RWPE2 (cell line): ENCODE measurements at regions not wholly inside any gene's neighbourhood (a gene's known extent, or its start where the extent isn't known, plus 50 kb on each side); places are given as distances from the start of the nearest gene placed in this dataset.

ENCODE experiments used
- ATAC-seq: fragments of 200-7000 bp; cut with Tn5 transposase; 3 replicates; pipeline ENCODE4 v1.9.1; 2021; ENCODE audit warnings: low read depth
- DNase-seq: peaks from one replicate; pipeline ENCODE4 v3.0.0-alpha.2; 2020; ENCODE audit warnings: low spot score
- H3K27ac ChIP-seq: fragments of 450-650 bp; 2 replicates; pipeline ENCODE4 v1.5.1; 2017; ENCODE audit warnings: mild to moderate bottlenecking; ENCODE audit not compliant: poor library complexity, severe bottlenecking
- H3K27me3 ChIP-seq: fragments of 250-450 bp; sonication (Bioruptor Pico); 2 replicates; pipeline ENCODE4 v1.5.1; 2021; ENCODE audit warnings: mild to moderate bottlenecking, moderate library complexity; ENCODE audit not compliant: insufficient read depth, poor library complexity, severe bottlenecking
- H3K36me3 ChIP-seq: fragments of 250-450 bp; sonication (Bioruptor Pico); 2 replicates; pipeline ENCODE4 v1.5.1; 2020; ENCODE audit warnings: low read depth, mild to moderate bottlenecking, moderate library complexity
- H3K4me1 ChIP-seq: fragments of 250-450 bp; sonication (Bioruptor Pico); 2 replicates; pipeline ENCODE4 v1.5.1; 2021; ENCODE audit warnings: mild to moderate bottlenecking, moderate library complexity; ENCODE audit not compliant: insufficient read depth, poor library complexity, severe bottlenecking
- H3K4me3 ChIP-seq: fragments of 250-450 bp; sonication (Bioruptor Pico); 2 replicates; pipeline ENCODE4 v1.5.1; 2021; ENCODE audit warnings: mild to moderate bottlenecking, moderate library complexity; ENCODE audit not compliant: severe bottlenecking
- H3K9me3 ChIP-seq: fragments of 250-450 bp; sonication (Bioruptor Pico); 2 replicates; pipeline ENCODE4 v1.5.1; 2021; ENCODE audit warnings: mild to moderate bottlenecking, moderate library complexity; ENCODE audit not compliant: severe bottlenecking
- CTCF ChIP-seq: fragments of 450-650 bp; IDR thresholded peaks from one replicate; pipeline ENCODE4 v1.5.1; 2017; ENCODE audit warnings: mild to moderate bottlenecking, moderate library complexity; ENCODE audit not compliant: poor library complexity, severe bottlenecking

- no peak overlapping the region for H3K4me3 ChIP-seq
- H3K27me3 ChIP-seq: no peaks in the 10 kb centered on the region
- no peaks in the 10 kb centered on the region for H3K36me3 ChIP-seq
- ATAC-seq: no peak
- no peak for TF ChIP-seq CTCF
- H3K9me3 ChIP-seq: no peaks in the 10 kb centered on the region
- no peak for DNase-seq
- no peak overlapping the region for H3K27ac ChIP-seq
- H3K4me1 ChIP-seq: no peaks in the 10 kb centered on the region
Observed at GRCh38 chr2:226310146-226310545, 489.5 kb downstream of the IRS1 start.

GRCh38 chr2:226308986-226309385, 490.6 kb downstream of the IRS1 start:
- H3K4me3 ChIP-seq: no peak overlapping the region
- H3K27me3 ChIP-seq: no peaks in the 10 kb centered on the region
- no peak for TF ChIP-seq CTCF
- DNase-seq (no peak), ATAC-seq (no peak)
- peaks cover 2% of the 10 kb centered on the region for H3K4me1 ChIP-seq
- H3K27ac ChIP-seq: no peak overlapping the region
- H3K9me3 ChIP-seq: no peaks in the 10 kb centered on the region
- no peaks in the 10 kb centered on the region for H3K36me3 ChIP-seq

GRCh38 chr2:226308323-226308680, 491.3 kb downstream of the IRS1 start:
- no peak for ATAC-seq
- Histone ChIP-seq H3K27ac (no peak overlapping the region), H3K36me3 (no peaks in the 10 kb centered on the region), H3K27me3 (no peaks in the 10 kb centered on the region), H3K9me3 (no peaks in the 10 kb centered on the region), H3K4me1 (peaks cover 2% of the 10 kb centered on the region), H3K4me3 (no peak overlapping the region)
- no peak for TF ChIP-seq CTCF
- DNase-seq: no peak

- no peaks in the 10 kb centered on the region for H3K9me3 ChIP-seq
Observed at GRCh38 chr2:226307487-226308322, 491.9 kb downstream of the IRS1 start.

More at GRCh38 chr2:226307487-226308322, 491.9 kb downstream of the IRS1 start:
- Histone ChIP-seq H3K36me3 (no peaks in the 10 kb centered on the region), H3K27ac (no peak overlapping the region), H3K27me3 (no peaks in the 10 kb centered on the region), H3K4me3 (no peak overlapping the region), H3K4me1 (peaks cover 2% of the 10 kb centered on the region)
- TF ChIP-seq CTCF: no peak
- ATAC-seq (no peak), DNase-seq (no peak)
